ENCODE measurements at regions not wholly inside any gene's neighbourhood (a gene's known extent, or its start where the extent isn't known, plus 50 kb on each side); places are given as distances from the start of the nearest gene placed in this dataset.
"Not testable (repeated sequence)": the region's sequence is repeated elsewhere in the genome, so short reads cannot be mapped to it uniquely, and the experiment has no call there.

- no peak for DNase-seq (ENCODE audit: low read depth)
Measured at GRCh38 chr20:53856300-53857295, 213.8 kb downstream of the BCAS1 start.

DNA sequence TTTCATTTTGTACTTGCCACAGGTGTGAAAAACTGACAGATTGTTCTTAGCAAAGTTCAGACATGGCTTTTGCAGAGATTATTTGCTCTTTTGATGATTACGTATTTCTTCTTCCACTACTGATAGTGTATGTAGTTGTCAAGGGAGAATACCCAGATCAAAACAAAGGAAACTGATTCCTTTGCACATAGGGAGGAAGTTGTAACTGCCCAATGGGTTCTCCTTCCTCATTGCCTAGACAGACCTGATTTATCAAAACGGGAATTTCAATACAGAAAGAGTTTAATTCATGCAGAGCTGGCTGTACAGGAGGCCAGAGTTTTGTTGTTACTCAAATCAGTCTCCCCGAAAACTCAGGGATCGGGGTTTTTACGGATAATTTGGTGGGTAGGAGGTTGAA lies 214.7 kb downstream of the BCAS1 start:
- DNase-seq (ENCODE audit: low read depth), result no peak

- not testable (repeated sequence) for DNase-seq (ENCODE audit: low read depth)
Measured at GRCh38 chr20:53854609-53854926, 215.8 kb downstream of the BCAS1 start.

- DNase-seq (ENCODE audit: low read depth), result no peak
Measured at GRCh38 chr20:53853111-53853713, 217.2 kb downstream of the BCAS1 start.

DNA sequence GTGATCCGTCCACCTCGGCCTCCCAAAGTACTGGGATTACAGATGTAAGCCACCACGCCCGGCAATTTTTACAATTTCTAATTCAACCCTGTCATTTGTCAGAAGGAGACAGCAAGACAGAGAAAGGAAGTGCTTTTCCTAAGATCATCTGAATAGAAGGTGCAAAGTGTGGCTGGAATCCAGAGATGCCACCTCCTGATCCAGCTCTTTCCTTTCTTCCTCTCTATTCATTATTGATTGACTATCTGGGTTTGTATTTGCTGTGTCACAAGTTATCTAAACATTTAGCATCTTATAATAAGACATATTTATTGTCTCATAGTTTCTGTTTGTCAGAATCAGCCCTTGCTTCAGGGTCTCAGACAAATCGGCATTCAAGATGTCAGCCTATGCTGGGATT lies 217.7 kb downstream of the BCAS1 start:
- no peak for DNase-seq (ENCODE audit: low read depth)

- DNase-seq (ENCODE audit: low read depth), result no peak
Measured at GRCh38 chr20:53852014-53852413, 218.4 kb downstream of the BCAS1 start.

- no peak for DNase-seq (ENCODE audit: low read depth)
Measured at GRCh38 chr20:53850319-53850718, 220.1 kb downstream of the BCAS1 start.

GRCh38 chr20:53849471-53850059 lies 220.8 kb downstream of the BCAS1 start:
- DNase-seq (ENCODE audit: low read depth), result no peak

DNA sequence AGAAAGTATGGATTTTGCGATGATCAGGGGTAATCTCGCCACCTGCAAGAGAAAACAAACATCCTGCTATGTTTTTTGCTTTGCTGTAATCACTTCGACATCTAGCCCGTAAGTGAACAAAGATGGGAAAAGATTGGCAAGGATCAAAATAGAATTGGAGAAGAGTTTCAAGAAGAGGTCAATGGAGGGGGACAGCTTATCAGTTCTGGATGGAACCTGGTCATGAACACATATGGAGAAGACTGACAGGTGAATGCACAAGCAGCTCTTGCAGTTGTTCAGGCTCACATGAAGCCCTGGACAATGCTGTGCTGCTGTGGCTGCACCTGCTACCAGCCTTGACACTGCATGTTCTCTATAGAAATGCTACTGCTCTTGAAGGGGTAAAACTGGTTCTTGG lies 222.1 kb downstream of the BCAS1 start:
- no peak for DNase-seq (ENCODE audit: low read depth)

GRCh38 chr20:53847837-53848170 lies 222.6 kb downstream of the BCAS1 start:
- no peak for DNase-seq (ENCODE audit: low read depth)

DNA sequence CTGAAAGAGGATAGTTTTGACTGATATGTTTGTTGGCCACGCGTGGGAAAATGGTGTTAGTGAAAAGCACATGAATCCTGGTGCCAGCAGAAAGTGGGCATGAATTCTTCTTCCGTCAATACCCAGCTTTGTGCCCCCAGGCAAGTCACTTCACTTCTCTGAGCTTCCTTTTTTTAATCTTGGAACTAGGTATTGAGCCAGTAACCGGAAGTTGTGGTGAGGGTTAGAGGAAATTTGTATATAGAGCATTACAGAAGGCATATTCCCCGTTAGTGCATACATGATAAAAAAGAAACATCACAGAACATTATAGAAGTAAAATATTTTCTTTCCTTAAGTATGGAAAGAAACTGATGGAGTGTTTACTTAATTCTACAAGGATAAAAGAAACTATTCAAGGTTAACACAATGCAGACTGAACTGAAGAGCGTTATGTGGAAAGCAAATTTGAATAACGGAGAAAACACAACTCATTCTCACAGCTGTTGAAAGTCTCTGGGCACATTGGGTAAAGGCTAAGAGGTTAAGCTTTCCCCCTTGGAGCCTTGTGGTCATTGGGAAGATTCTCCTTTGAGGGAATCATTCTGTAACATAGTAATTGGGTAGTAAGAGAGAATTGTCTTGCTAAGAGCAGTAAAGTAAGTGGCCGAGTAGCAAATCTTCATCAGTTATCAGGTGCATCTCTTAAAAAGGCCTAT lies 223.1 kb downstream of the BCAS1 start:
- DNase-seq (ENCODE audit: low read depth), result no peak

- no peak for DNase-seq (ENCODE audit: low read depth)
Measured at GRCh38 chr20:53846640-53847039, 223.8 kb downstream of the BCAS1 start.

DNA sequence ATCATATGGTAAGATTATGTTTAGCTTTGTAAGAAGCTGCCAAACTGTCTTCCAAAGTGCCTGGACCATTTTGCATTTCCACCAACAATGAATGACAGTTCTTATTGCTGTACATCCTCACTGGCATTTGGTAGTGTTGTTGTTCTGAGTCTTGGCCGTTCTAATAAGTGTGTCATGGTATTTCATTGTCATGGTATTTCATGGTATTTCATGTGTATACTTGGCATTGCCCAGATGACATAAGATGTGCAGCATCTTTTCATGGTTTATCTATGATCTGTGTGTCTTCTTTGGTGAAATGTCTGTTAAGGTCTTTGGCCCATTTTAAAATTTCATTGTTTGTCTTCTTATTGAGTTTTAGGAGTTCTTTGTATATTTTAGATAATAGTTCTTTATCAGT lies 224.4 kb downstream of the BCAS1 start:
- DNase-seq (ENCODE audit: low read depth), result no peak

- DNase-seq (ENCODE audit: low read depth), result no peak
Measured at GRCh38 chr20:53844259-53844658, 226.1 kb downstream of the BCAS1 start.

- DNase-seq (ENCODE audit: low read depth), result no peak
Measured at GRCh38 chr20:53843645-53844044, 226.7 kb downstream of the BCAS1 start.

DNA sequence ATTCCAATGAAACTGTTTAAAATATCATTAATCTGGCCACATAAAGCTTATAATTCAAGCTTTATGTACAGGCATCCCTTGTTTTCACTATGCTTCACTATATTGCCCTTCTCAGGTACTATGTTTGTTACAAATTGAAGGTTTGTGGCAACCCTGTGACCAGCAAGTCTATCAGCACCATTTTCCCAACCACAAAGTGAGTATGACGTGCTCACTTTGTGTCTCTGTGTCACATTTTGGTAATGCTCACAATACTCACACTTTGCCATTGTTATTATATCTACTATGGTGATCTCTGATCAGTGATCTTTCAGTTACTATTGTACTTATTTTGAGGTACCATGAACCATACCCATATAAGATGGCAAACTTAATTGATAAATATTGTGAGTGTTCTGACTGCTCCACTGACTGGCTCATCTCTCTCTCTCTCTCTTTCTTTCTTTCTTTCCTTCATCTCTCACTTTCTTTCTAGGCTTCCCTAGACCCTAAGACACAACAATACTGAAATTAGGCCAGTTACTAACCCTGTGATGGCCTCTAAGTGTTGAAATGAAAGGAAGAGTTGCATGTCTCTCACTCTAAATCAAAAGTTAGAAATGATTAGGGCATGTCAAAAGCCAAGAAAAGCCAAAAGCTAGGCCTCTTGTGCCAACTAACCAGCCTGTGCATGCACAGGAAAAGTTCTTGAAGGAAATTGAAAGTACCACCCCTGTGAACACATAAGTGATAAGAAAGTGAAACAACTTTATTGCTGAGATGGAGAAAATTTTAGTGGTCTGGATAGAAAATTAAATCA lies 227.9 kb downstream of the BCAS1 start:
- DNase-seq (ENCODE audit: low read depth), result no peak

- DNase-seq (ENCODE audit: low read depth), result no peak
Measured at GRCh38 chr20:53841741-53842140, 228.7 kb downstream of the BCAS1 start.

DNA sequence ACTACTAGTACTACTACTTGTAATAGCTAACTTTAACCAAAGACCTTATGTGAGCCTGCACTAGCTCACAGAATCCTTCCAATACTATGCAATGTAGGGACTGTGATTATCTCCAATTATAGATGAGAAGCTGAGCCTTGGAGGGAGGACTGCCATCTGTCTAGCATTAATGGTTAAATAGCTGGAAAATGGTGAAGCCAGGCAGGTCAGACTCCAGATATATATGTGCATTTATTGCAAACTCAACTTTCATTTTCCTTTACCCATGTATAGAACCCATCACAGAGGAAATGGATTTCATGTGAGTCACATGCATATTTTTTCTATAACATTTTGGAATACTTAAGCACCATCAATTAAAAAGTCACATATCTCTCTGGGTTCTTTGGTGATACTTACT lies 229.9 kb downstream of the BCAS1 start:
- DNase-seq (ENCODE audit: low read depth), result no peak

DNA sequence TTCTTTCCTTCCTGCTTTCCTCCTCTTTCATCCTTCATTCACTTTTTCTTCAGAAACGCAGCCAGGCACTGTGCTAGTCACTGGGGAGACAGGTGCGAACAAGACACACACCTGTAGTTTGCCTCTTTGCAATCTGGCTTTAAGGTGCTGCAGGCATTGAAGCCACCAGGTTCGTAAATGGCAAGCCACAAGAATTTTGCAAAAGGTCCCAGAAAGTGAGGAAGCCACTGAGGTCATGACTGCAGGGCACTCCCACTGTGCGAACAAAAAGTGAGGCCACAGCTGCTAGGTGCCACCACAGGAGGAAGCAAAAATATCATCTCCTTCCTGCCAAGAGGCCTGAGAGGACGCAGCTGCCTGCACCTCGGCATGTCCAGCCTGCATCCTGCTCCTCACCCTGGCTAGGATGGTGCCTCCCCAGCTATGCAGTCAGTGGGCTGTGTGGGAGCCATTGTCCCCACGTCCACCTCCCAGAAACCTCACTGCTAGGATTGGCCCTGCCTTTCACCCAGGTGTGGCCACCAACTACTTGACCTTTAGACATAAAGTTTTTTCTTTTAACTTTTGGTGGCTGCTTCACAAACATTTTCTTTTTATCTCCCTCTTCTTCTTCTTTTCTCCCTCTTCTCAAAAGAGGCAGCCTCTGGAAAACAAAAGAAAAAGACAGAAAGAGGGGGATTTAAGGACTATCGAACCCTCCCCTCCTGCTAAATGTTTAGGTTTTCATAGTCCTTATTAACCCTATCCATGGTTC lies 230.8 kb downstream of the BCAS1 start:
- peak; percentile 23 for DNase-seq (ENCODE audit: low read depth)

GRCh38 chr20:53838311-53838868 lies 232.0 kb downstream of the BCAS1 start:
- no peak for DNase-seq (ENCODE audit: low read depth)
